Glutamatergic neuron (in vitro differentiated cells): ENCODE measurements at regions not wholly inside any gene's neighbourhood (a gene's known extent, or its start where the extent isn't known, plus 50 kb on each side); places are given as distances from the start of the nearest gene placed in this dataset.

Source experiments
- DNase-seq: peaks from one replicate; pipeline ENCODE4 v3.0.0; 2022
- H3K27ac Mint-ChIP-seq: one replicate; pipeline ENCODE4 v1.8.0; 2020; ENCODE audit warnings: mild to moderate bottlenecking, mixed read lengths, inconsistent platforms; ENCODE audit not compliant: unreplicated experiment
- H3K27me3 Mint-ChIP-seq: one replicate; pipeline ENCODE4 v1.8.0; 2020; ENCODE audit warnings: mild to moderate bottlenecking, moderate library complexity, mixed read lengths, inconsistent platforms; ENCODE audit not compliant: unreplicated experiment
- H3K36me3 Mint-ChIP-seq: one replicate; pipeline ENCODE4 v1.8.0; 2020; ENCODE audit warnings: mild to moderate bottlenecking, mixed read lengths, inconsistent platforms; ENCODE audit not compliant: unreplicated experiment
- H3K4me1 Mint-ChIP-seq: one replicate; pipeline ENCODE4 v1.8.0; 2020; ENCODE audit warnings: mild to moderate bottlenecking, low read depth, mixed read lengths, inconsistent platforms; ENCODE audit not compliant: unreplicated experiment
- H3K4me3 Mint-ChIP-seq: one replicate; pipeline ENCODE4 v1.8.0; 2020; ENCODE audit warnings: mild to moderate bottlenecking, mixed read lengths, inconsistent platforms; ENCODE audit not compliant: unreplicated experiment
- H3K9me3 Mint-ChIP-seq: one replicate; pipeline ENCODE4 v1.8.0; 2020; ENCODE audit warnings: mild to moderate bottlenecking, moderate library complexity, mixed read lengths, inconsistent platforms; ENCODE audit not compliant: unreplicated experiment
- TF ChIP-seq, protein P1 (sequence below): fragments of 200-600 bp; sonication (generic); IDR thresholded peaks from one replicate; pipeline ENCODE4 v1.5.0; 2021; ENCODE audit not compliant: partially characterized antibody, unreplicated experiment

DNA sequence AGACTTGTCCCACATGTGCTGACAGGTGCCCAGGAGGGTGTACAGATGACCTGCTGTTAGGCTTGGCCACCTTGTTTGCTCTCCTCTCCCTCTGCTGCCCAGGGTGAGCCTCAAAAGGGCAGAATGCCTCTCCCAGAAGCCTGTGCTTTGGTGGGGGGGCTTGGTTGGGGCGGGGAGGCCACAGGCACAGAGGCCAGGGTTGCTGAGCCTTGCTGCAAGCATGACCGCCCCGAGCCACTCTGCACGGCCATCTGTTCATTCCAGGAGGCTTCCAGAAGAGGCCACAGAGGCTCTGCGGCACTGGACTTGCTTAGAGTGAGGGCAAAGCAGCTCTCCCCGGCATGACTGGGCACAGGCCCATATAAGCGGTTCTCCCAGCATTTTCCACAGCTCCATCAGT is 190.8 kb downstream of the GLRX3 start:
- Mint-ChIP-seq H3K36me3 (peaks cover 10% of the 10 kb centered on the region), H3K27ac (no peak overlapping the region), H3K4me3 (no peak overlapping the region), H3K9me3 (peaks cover 13% of the 10 kb centered on the region), H3K27me3 (no peaks in the 10 kb centered on the region), H3K4me1 (no peaks in the 10 kb centered on the region)
- TF ChIP-seq, protein P1, sequence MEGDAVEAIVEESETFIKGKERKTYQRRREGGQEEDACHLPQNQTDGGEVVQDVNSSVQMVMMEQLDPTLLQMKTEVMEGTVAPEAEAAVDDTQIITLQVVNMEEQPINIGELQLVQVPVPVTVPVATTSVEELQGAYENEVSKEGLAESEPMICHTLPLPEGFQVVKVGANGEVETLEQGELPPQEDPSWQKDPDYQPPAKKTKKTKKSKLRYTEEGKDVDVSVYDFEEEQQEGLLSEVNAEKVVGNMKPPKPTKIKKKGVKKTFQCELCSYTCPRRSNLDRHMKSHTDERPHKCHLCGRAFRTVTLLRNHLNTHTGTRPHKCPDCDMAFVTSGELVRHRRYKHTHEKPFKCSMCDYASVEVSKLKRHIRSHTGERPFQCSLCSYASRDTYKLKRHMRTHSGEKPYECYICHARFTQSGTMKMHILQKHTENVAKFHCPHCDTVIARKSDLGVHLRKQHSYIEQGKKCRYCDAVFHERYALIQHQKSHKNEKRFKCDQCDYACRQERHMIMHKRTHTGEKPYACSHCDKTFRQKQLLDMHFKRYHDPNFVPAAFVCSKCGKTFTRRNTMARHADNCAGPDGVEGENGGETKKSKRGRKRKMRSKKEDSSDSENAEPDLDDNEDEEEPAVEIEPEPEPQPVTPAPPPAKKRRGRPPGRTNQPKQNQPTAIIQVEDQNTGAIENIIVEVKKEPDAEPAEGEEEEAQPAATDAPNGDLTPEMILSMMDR = no peak
- no peak for DNase-seq

DNA sequence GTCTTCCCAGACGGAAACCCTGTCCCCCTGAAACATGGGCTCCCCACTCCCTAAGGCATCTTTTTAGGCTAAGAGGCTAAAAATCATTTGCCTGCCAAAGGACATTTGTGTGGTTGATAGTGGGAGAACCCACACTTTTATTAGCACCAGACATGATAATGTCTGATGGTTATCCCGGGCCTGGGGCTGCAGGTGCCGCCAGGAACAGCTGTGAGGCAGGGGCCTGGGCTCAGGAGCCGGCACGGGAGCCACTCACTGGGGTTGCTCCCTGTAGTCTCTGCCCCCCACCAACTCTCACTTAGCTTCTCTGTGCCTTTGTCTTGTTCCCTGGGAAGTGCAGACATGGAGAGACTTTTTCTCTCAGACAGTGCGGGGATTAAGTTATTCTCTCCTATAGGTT is 193.6 kb downstream of the GLRX3 start:
- Mint-ChIP-seq H3K9me3 (peaks cover 9% of the 10 kb centered on the region), H3K27me3 (no peaks in the 10 kb centered on the region)

DNA sequence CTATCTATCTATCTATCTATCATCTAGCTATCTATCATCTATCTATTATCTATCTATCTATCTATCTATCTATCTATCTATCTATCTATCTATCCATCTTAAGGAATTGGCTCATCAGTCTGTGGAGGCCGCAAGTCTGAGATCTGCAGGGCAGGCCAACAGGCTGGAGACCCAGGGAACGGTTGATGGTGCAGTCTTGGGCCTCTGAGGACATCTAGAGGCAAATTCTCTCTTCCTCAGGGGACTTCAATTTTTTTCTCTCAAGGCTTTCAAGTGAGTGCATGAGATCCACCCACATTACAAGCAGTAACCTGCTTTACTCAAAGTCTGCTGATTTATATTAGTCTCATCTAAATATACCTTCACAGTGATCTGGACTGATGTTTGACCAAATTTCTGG is 197.0 kb downstream of the GLRX3 start:
- Mint-ChIP-seq H3K4me1 (no peaks in the 10 kb centered on the region), H3K27ac (no peak overlapping the region), H3K27me3 (no peaks in the 10 kb centered on the region), H3K36me3 (peaks cover 4% of the 10 kb centered on the region), H3K9me3 (peaks cover 10% of the 10 kb centered on the region), H3K4me3 (no peak overlapping the region)
- TF ChIP-seq, protein P1 = no peak
- DNase-seq = no peak

More for the DNA sequence above, 193.6 kb downstream of the GLRX3 start:
- TF ChIP-seq, protein P1 = no peak
- Mint-ChIP-seq H3K4me1 (no peaks in the 10 kb centered on the region), H3K4me3 (no peak overlapping the region), H3K27ac (no peak overlapping the region), H3K36me3 (peaks cover 10% of the 10 kb centered on the region)
- no peak for DNase-seq

DNA sequence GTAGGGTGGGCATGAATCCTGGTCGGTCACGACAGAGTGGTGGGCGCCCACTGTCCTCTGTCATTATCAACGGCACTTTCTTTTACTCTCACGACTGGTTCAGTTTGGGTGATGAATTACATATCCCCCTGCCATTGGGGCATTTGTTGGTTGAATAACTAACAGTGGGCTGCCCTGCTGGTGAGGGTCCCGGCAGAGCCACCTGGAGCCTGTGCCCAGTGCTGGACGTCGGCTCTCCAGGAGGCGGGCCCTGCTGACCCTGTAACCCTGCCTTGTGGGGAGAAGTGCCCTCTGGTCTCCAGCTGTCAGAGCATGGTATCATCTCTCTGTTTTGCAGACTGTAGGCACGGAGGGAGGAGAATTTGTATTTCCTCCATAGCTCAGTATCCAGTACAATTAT is 199.1 kb downstream of the GLRX3 start:
- Mint-ChIP-seq H3K9me3 (peaks cover 7% of the 10 kb centered on the region), H3K27me3 (no peaks in the 10 kb centered on the region), H3K4me3 (no peak overlapping the region), H3K36me3 (no peaks in the 10 kb centered on the region), H3K4me1 (no peaks in the 10 kb centered on the region), H3K27ac (no peak overlapping the region)
- no peak for DNase-seq
- TF ChIP-seq, protein P1 = no peak

DNA sequence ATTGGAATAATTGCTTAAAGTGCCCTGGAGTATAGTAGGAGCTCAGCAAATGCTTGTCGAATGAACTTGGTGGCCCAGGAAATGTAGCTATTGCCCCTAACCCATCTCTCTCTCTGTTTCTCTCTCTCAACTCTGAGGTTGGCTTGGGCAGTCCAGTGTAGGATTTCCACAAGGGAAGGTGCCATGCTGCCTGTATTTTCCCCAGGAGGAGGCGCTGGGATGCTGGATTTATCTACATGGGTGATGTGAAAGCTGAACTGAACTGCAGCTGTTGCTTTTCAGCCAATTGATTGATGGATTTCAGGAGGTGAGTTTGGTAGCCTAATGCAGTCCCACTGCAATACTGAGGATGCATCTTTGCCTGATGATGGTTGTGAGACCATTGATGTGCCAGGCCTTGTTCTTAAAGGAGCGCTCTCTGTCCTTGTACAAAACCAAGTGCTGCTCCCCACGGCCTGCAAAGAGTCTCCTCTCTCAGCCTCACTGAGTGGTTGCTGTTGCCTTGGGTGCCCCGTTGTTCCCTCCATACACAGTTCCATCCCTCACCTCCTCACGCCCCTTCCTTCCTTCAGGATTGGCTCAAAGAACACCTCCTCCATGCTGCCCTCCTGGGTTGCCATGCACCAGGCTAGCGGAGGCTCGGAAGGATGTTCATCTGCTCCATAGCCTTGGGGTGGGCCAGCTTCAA is 200.6 kb downstream of the GLRX3 start:
- H3K36me3 Mint-ChIP-seq = no peaks in the 10 kb centered on the region
- H3K27ac Mint-ChIP-seq = peak overlapping the region; percentile 3
- H3K4me1 Mint-ChIP-seq = no peaks in the 10 kb centered on the region
- peaks cover 7% of the 10 kb centered on the region for H3K9me3 Mint-ChIP-seq
- TF ChIP-seq, protein P1 = no peak
- H3K4me3 Mint-ChIP-seq = no peak overlapping the region
- DNase-seq = peak; percentile 32
- H3K27me3 Mint-ChIP-seq = no peaks in the 10 kb centered on the region
